ENCODE measurements at regions not wholly inside any gene's neighbourhood (a gene's known extent, or its start where the extent isn't known, plus 50 kb on each side); places are given as distances from the start of the nearest gene placed in this dataset.

DNA sequence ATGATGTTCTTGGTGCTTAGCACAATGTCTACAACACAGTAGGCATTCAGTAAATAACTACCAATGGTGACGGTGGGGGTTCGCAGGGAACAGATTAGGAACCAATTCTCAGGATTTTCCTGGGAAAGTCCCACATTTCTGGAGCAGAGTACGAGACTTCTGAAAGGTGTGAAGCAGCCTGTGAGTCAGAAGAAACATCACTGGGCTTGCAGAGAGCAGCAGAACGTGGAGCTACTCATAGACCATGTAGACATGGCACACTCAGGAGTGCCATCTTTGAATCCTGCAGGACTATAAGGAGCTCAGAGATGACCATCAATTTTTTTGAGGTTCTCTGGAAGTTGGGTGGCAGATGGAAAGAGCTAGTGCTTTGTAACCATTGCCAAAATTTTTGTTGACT is 106.6 kb upstream of the ANKRD55 start:
- TF ChIP-seq, protein P1, sequence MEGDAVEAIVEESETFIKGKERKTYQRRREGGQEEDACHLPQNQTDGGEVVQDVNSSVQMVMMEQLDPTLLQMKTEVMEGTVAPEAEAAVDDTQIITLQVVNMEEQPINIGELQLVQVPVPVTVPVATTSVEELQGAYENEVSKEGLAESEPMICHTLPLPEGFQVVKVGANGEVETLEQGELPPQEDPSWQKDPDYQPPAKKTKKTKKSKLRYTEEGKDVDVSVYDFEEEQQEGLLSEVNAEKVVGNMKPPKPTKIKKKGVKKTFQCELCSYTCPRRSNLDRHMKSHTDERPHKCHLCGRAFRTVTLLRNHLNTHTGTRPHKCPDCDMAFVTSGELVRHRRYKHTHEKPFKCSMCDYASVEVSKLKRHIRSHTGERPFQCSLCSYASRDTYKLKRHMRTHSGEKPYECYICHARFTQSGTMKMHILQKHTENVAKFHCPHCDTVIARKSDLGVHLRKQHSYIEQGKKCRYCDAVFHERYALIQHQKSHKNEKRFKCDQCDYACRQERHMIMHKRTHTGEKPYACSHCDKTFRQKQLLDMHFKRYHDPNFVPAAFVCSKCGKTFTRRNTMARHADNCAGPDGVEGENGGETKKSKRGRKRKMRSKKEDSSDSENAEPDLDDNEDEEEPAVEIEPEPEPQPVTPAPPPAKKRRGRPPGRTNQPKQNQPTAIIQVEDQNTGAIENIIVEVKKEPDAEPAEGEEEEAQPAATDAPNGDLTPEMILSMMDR (IDR thresholded peaks at IDR 0.05): no peak
- TF ChIP-seq POLR2A (IDR thresholded peaks at IDR 0.05): no peak

All from testis (tissue), 2 donors.